CD1c-positive myeloid dendritic cell (primary cell): ENCODE measurements at regions not wholly inside any gene's neighbourhood (a gene's known extent, or its start where the extent isn't known, plus 50 kb on each side); places are given as distances from the start of the nearest gene placed in this dataset.

ENCODE experiments used
- DNase-seq: peaks from one replicate; pipeline ENCODE4 v3.0.0-alpha.2; 2016; ENCODE audit errors: extremely low spot score

DNA sequence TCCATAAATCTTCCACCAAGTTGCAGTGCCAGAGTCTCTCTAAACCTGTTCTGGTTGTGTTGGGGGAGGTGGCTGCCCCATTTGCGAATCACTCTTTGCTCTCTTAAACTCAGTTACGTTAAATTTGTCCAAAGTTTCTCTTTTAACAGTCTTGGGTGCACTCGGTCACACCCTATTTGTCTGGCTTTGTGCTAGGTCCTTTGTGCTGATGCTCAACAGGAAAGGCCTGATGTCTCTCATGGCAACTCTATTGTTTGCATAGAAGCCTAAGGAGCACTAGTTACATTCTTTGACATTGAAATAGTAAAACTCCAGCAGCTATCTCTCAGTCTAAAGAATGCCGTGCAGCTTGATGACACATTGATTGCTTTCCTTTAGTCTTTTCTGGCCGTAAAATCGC, 105.1 kb downstream of the TRMT11 start:
- DNase-seq = no peak

DNA sequence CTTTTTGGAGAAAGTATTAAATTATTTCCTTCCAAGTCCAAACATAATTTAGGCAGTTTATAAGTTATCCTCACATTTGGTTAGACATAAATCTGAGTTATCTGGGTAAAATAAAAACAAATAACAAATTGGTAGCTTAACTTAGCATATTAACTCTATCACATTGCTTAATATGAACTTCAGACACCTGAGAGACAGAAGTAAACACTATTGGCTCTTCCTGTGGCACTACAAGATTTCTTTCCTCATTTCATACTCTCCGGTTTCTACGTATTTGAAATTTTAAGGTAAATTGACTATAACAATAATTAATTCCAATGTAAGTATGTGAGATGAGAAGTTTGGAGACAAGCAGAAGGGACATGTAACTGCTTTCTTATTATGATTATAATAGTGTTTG, 106.8 kb downstream of the TRMT11 start:
- DNase-seq = no peak

DNA sequence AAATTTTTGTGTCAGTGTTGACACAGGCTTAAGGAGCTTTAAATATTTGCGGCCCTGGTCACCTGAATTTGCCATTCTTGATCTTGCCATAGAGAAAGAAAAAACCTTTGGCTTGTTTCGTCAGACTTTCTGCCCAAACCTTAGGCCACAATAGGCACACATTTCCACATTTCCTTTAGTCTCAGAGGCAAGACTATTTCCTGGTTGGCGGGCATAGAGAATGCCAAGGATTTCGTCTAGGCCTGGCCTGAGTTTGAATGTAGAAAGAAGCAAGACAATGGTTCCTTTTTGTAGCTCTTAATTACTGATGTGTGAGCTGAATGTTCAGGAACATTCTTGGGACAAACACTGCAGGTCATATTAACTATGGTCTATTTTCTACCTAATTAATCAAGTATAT, 108.1 kb downstream of the TRMT11 start:
- DNase-seq = no peak

DNA sequence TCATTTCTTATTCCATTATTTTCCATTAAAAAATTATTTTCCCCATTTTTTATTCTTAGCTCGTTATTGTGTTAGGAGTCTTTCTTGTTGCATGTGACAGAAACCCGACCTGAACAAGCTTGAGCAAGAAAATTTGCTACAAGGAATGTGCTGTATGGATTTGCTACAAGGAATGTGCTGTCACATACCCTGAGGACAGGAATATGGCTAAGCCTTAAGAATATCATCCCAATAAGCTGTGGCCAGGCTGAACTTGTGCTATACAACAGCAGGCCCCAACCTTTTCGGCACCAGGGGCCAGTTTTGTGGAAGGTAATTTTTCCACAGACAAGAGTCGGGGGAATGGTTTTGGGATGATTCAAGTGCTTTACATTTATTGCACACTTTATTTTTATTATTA, 114.0 kb downstream of the TRMT11 start:
- no peak for DNase-seq

DNA sequence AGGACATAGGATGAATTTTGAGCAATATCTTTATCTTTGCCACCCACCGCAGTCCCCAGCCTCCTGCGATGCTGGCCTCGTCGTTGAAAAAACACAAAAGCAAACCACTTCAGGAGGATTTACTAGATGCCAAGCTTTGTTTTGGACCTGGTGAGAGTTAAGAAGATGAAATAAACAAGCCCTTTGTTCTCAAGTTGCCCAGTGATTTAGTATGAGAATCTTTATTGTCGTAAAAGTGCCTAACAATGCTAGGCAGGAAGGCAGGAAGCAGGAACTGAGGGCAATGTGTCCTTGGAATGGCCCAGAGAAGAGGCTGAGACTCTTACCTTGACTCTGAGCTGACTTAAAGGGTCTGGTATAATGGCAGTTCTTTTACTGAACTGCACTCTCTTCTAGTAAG, 116.0 kb downstream of the TRMT11 start:
- no peak for DNase-seq

DNA sequence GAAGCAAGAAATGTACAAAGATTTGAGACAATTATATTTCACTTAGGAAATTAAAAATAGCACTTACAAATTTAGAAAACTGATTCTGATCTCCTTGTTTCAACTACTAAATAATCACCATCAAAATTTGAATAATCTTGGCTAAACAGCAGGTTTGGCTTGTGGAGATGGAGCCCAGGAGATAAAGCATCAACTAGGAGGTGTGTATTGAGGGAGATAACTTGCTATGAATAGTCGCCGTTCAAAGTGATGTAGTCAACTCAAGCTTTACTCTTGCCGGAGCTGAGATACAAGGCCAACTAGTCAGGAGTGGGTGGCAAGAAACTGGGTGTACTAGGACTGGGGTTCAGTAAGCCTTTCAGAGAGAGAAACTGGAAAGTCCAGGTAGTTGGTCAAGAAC, 117.7 kb downstream of the TRMT11 start:
- no peak for DNase-seq

DNA sequence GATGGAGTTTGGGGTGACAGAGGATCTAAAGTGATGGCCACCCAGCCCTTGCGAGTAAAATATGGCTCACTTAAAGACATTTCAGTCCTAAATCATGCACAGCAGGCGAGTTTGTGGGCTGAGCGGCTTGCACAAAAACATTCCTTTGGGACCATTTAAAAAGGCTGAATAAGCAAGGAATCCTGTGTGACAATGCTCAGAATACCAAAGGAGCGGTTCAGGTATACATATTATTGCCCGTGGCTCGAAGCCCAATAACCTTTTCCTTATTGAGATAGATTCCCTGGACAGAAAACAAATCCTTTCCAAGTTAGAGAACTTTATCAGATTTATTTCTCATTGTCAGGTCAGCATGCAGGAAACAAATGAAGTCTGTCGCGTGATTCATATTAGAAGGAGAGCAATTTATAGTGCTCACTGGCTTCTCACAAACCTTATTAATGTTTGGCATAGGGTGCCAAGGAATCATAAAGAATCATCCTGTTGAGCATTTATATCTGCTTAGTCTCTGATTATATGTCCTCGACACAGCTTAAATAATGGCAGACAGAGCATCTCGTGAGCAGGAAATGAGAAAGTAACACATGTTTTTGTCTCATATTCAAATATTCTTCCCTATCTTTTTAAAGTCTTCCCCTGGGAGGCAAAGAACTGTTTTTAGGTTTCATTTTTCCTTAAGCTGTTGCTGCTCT, 121.3 kb downstream of the TRMT11 start:
- DNase-seq = no peak

DNA sequence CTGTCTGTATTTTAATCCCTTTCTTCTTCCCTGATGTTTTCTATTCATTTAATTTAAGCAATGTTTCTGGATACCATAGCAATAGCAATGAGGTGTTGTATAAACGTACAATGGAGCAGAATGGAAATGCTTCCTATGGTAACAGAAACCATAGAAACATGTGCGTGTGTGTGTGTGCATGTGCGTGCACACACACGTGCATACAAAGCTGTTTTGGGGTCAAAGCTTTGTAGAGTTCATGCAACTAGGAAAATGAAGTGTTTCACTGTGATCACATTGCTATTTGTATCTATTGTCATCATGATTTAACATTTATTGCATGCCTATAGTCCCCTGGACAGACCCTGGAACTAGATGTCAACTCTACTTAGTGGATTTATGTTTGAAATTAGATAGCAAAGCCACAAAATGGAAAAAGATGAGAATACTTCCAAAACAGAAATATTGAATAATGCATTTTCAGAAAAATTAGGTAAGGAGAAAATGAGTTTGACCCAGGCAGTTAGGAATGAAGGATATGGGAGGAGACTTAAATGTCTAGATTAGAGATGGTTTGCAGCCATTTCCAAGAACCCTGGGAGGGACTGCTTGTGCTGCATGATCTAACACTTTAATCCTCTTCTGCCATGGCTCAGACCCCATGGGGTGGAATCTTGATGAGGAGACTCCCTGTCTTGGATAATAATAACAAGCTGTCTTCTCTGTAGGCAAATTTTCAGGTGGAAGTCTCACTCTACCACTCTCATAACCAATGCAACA, 124.4 kb downstream of the TRMT11 start:
- DNase-seq = no peak

DNA sequence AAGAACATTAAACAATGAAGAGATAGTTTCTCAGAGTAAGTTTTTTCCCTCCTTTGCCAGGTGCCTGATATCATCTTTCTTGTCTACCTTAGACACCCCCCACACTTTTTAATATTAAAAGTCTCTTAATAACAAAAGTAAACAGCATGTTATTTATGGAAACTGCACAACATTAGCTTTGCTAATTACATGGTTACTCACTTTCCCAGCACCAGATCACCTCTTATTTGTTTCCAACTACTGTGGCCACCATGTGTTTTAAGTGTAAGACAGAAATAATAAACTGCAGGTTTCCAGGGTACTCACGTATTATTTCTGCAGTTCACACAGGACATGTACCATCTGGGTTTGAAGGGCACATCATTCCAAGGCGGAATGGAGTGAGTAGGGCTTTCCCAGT, 125.0 kb downstream of the TRMT11 start:
- DNase-seq = no peak

DNA sequence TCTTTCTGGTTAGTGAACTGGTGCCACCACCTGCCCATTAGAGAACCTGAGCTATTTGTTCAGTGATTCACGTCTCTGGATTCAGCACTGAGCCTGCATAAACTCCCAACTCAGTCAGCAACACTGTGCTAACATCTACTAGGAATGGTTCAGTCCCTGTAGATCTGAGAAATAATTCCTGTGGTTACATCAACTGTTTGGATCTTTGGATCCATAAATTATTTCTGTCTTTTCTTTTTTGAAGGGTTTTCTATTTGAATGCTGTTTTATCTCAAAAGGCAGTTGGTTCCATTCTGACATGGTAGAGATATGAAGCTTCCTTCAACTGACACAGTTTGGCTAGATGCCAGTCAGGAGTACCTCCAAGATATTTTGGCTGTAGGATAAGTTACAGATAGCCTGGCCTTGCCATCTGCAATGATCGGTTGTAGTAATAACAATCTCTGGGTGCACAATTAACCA, 125.9 kb downstream of the TRMT11 start:
- no peak for DNase-seq

DNA sequence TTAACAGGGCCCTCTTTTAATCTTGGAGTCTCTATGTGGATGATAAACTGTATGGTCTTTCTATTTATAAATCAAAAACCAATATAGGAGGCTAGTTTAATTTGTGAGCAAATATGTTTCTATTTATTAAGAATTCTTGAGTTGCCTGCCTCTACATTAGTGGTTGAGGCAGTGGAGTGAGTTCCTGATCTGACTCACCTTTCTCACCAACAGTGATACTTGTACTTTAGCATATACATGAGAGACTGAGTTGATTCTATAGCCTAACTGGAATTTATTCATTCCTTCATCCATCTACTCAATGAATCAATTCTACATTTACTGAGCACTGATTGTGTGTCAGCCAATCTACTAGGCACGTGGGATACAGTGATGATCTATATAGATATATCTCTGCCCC, 126.9 kb downstream of the TRMT11 start:
- DNase-seq = no peak

DNA sequence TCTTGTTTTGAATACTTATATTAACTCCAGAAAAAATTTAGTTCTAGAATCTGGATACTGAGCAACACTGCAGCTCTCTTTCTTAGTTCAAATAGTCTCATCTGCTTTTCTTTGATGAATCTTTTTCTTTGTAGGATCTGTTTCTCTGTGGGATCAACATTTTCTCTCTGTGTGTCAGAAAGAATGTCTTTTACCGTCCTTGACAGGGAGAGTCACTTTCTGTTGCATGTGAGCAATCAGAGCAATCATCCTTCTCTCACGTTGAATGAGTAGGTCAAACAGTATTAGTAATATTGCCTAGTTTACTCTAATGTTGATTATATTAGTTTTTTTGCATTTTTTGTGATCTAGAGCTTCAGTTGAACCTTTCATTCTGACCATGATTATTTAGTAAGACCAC, 130.9 kb downstream of the TRMT11 start:
- no peak for DNase-seq

DNA sequence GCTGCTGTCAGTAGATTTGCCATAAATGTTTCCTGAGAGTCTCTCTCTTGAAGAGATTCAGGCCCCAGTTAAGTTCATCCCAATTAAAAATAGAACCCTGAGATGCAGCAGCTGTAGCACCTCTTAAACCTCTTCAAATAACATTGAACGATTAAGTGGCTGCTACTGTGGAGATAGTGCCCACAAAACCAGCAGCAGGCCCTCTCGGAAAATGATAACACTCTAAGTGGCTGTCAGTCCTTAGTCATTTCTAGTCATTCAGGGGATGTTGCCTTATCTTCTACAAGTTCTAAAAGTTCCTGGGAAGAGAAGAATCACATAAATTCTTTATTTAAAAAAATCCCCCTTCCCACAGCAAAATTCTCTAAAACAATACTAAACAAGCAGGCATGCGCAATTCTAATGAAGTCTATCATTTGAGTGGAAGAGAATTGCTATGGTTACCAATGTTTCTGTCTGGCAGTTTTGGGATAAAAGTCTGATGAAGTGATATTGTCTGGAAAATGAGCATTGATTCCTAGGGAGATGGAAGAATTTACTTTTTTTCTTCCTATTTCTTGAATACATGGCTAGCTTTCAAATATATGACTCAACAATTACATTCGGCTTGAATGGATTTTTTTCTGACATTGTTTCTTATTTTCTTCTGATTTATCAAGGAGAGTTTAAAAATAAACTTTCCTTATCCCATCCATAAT, 131.9 kb downstream of the TRMT11 start:
- no peak for DNase-seq

DNA sequence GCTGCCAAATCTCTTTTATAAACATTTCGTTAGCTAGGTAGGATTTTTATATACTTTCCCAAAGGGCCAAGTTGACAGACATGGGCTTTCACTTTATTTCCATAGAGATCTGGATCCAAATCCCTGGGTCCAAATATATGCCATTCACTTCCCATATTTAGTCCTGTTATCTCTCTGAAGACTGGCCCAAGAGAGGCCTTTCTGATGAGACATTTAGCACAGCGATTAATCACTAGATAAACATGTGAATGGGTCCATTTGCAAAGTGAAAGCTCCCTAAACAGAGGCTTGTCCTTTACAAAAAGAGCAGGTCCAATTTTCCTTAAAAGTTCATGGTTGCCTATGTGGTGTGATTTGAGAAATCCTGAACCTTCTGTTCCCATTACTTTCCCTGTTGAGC, 132.6 kb downstream of the TRMT11 start:
- no peak for DNase-seq

DNA sequence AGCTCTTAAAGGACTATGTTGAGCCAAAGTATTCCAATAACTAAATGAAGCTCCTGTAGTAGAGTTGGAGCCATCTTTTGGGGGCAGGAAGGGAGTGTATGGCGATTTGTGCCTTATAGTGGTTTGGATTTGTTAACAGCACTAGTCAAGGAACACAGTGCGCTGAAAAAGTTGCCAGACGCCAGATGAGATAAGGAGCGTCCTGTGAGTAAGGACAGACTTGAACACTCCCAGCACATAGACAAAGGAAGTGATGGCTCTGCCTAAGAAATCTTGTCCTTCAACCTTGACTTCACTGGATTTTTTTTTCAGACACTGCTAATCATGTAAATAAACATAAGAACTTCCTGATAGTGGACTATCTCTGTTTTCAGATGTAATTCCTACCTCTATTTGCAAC, 136.9 kb downstream of the TRMT11 start:
- DNase-seq = no peak

DNA sequence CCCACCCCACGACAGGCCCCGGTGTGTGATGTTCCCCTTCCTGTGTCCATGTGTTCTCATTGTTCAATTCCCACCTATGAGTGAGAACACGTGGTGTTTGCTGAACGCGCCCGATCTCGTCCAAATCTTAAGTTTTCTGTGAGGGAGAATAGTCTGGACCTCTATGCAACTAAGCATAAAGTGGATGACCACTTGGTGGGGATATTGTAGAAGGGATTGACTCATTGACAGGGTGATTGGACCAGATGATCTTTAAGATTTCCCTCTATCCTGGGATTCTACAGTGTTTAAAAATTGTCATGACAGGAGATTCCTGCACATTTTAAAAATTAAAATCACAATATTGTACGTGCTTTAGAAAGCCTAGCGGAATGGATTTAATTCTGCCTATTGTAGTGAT, 141.3 kb downstream of the TRMT11 start:
- no peak for DNase-seq

DNA sequence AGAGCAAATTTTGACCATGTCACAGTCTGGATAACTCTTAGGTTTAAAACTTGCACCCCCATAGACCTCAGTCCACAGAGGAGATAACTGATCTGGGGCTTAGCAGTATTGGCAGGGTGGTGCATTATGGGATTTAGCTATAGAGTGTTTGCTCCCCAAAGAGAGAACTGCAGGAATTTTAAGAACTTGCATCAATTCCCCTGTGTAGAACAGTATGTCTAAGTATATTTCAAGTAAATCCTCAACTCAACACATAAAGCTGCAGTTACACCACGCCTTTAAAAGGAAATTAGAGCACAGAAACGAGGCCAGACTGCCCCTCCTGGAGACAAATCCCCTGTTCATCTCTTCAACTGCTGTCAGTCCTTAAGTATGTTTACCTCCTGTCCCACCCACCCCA, 144.9 kb downstream of the TRMT11 start:
- DNase-seq = no peak

DNA sequence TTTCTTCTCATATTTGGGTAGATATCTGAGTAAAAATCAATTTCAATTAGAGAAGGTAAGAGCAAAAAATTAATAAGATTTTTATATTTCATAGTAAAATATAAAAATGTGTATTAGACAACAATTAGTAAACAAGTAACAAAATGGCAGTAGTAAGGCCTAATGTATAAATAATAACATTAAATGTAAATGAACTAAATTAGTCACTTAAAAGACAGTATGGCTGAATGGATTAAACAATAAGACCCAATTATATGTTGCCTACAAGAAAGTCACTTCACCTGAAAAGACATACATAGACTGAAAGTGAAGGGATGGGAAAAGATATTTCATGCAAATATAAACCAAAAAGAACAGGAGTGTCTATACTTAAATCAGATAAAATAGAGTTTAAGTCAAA, 147.6 kb downstream of the TRMT11 start:
- no peak for DNase-seq

DNA sequence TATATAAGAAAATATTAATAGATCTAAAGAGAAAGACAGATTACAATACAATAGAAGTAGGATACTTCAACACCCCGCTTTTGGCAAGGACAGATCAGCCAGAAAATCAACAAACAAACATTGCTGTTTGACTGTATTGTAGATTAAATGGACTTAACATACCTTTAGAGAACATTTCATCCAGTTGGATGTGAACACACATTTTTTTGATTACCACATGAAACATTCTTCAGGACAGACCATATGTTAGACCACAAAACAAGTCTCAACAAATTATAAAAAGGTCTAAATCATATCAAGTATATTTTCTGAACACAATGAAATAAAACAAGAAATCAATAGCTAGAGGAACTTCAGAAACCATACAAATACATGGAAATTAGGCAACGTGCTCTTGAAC, 148.2 kb downstream of the TRMT11 start:
- no peak for DNase-seq

DNA sequence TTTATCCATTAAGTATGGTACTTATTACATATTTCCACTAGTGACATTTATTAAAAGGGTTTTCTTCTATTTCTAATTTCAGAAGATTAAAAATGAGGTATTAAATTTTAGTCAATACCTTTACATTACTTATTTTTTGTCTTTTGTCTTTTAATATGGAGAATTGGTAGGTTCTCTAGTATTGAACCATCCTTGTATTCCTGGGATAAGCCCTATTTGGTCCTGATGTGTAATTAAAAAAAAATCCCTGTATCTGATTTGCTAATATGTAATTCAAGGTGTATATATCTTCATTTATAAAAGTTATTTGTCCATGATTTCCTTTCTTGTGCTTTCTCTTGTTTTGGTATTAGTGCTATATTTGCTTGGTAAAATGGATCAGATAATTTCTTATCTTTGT, 153.7 kb downstream of the TRMT11 start:
- DNase-seq = no peak

DNA sequence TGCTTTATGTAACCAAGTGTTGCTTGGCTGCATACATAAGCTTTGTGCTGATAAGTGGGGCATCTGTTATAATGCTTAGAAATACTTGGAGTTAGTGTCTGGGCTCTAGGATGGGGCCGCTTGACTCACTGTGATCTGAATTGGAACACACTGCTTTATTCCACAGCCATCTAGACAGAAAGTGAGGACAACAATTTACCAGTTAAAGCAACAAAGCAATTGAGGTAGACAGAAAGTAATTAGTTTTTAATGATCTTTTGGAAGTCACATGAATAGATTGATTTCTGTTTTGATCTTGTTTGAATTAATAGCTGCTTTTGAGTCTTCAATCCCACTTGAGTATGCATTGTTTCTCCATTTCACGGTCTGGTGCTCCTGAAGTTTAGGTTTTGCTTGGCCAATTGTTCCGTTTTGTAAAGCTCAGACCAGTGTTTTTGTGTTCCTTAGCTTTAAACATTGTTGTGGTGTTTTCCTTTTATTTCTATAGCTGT, 157.5 kb downstream of the TRMT11 start:
- no peak for DNase-seq

DNA sequence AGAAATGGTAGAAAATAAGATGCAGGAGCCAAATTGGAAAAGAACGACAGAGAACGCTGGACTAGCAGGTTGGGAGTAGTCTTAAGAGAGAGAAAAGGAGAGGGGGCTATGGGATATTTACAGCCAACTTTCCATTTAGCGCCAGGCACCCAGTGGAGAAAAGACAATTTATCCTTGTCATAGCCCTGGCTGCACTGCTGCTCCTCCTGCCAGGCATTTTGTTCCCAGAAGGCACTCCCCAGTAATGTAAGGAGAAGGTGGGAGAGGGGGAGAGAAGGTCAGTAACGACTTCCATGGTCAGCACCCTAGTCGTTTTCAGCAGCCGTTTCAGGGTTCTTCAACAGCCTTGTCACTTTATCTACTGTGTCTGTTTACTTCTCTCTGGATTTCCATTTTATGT, 159.0 kb downstream of the TRMT11 start:
- DNase-seq = no peak

DNA sequence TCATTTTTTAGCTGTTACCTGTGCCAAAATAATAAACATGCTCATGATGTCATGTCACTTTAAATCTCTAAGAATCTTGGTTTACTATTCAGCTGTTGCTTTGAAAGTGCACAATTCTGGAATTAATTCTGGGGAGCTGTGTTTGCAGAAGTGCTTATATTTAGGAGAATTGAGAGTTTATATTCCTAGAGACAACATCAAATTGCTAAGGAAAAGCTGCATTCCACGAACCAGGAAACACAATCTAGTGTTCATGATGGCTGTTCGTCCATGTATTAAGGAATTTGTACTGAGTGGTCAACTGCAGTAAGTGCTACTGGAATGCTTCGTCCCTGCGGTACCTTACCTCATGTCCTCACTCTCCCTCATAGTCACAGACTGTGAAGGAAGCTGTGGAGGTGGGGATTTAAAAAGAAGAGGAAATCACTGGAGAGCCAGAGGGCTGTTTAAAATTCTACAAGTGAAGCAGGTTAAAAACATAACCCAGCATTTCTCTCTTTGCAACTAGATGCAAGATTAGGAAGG, 161.0 kb downstream of the TRMT11 start:
- DNase-seq = no peak
